K562 (cell line): ENCODE measurements at regions not wholly inside any gene's neighbourhood (a gene's known extent, or its start where the extent isn't known, plus 50 kb on each side); places are given as distances from the start of the nearest gene placed in this dataset.

Source experiments
- ATAC-seq: fragments of 200-7000 bp; cut with Tn5 transposase; 3 replicates; pipeline ENCODE4 v1.9.1; 2020; ENCODE audit warnings: moderate library complexity
- BruUV-seq: library from RNA; stranded (reverse); fragments of 400-500 nt; replicated peaks from 2 replicates; lab custom pipeline; 2021; lab: Mats Ljungman, UMichigan
- CTCF ChIA-PET: fragments of 300-600 bp; formaldehyde crosslinking; extraction: SDS; loops from one replicate; lab custom pipeline; 2021; ENCODE audit warnings: low intra/inter-chr PET ratio; lab: Yijun Ruan, JAX
- POLR2A ChIA-PET: fragments of 300-600, 350-650 bp; sonication (Branson Sonifier 250); formaldehyde crosslinking; extraction: SDS; loops from one replicate; lab custom pipeline; 2021; ENCODE audit warnings: antibody characterized with exemption, inconsistent platforms; lab: Yijun Ruan, JAX
- DNase-seq, 4 experiments: peaks; one replicate each; pipeline versions ENCODE4 v3.0.0 to v3.0.0-alpha.2; 2011 to 2018; ENCODE audit warnings: low spot score in 3 of 4, mixed read lengths in 3 of 4; ENCODE audit errors: extremely low read depth in 1 of 4
- FAIRE-seq: peaks from 2 replicates; lab custom pipeline; 2011; peaks lifted over from hg19 to GRCh38; lab: Jason Lieb, UNC
- H2AFZ ChIP-seq: 2 replicates; pipeline ENCODE4 v1.6.0; 2011; ENCODE audit warnings: low read depth, low read length, control low read depth, inconsistent platforms
- H3K27ac ChIP-seq: fragments of 200-600 bp; 3 replicates; pipeline ENCODE4 v1.8.0; 2011; ENCODE audit warnings: low read depth, mild to moderate bottlenecking, control low read depth, inconsistent platforms, low read length, moderate library complexity, mixed read lengths; ENCODE audit errors: extremely low read depth
- H3K27me3 ChIP-seq, 2 experiments: fragments of 300-600 bp in 1 of 2; 2 replicates in 1 of 2; 3 replicates in 1 of 2; pipeline versions ENCODE4 v1.6.0 to v1.8.0; 2011; ENCODE audit warnings: inconsistent platforms in 2 of 2, low read length in 2 of 2, mild to moderate bottlenecking in 1 of 2, mixed read lengths in 1 of 2, moderate library complexity in 1 of 2; ENCODE audit not compliant: control insufficient read depth in 2 of 2, insufficient read depth in 2 of 2
- H3K36me3 ChIP-seq: fragments of 300-600 bp; 3 replicates; pipeline ENCODE4 v1.8.0; 2011; ENCODE audit warnings: mild to moderate bottlenecking, low read length, inconsistent platforms; ENCODE audit not compliant: control insufficient read depth, insufficient read depth
- H3K4me1 ChIP-seq, 2 experiments: fragments of 200-600 bp in 1 of 2; replicated peaks in 1 of 2; 2 replicates in 1 of 2; 3 replicates in 1 of 2; pipeline versions ENCODE4 v1.5.1 to v1.8.0; 2011; ENCODE audit warnings: inconsistent platforms in 2 of 2, low read length in 2 of 2, mild to moderate bottlenecking in 1 of 2, mixed read lengths in 1 of 2, moderate library complexity in 1 of 2; ENCODE audit not compliant: control insufficient read depth in 2 of 2, insufficient read depth in 2 of 2
- H3K4me2 ChIP-seq: 2 replicates; pipeline ENCODE4 v1.6.1; 2011; ENCODE audit warnings: low read length, control low read depth, inconsistent platforms, mixed read lengths; ENCODE audit not compliant: insufficient read depth
- H3K4me3 ChIP-seq: fragments of 200-600 bp; sonication (generic), shearing (Covaris generic); 2 replicates; pipeline ENCODE4 v1.5.1; 2016; ENCODE audit warnings: control low read depth, inconsistent platforms
- H3K79me2 ChIP-seq: fragments of 200-600 bp; 3 replicates; pipeline ENCODE4 v1.8.0; 2011; ENCODE audit warnings: low read length, inconsistent platforms; ENCODE audit not compliant: control insufficient read depth, insufficient read depth
- H3K9ac ChIP-seq, 2 experiments: 2 replicates each; pipeline versions ENCODE4 v1.6.0 to v1.6.1; 2011; ENCODE audit warnings: low read depth in 2 of 2, low read length in 2 of 2, control low read depth in 1 of 2, inconsistent platforms in 1 of 2, mild to moderate bottlenecking in 1 of 2, mixed read lengths in 1 of 2; ENCODE audit not compliant: insufficient read depth in 1 of 2
- H3K9me1 ChIP-seq: one replicate; pipeline ENCODE4 v1.6.0; 2011; ENCODE audit warnings: inconsistent platforms, mild to moderate bottlenecking, low read length, moderate library complexity; ENCODE audit not compliant: control insufficient read depth, insufficient read depth
- H3K9me3 ChIP-seq: replicated peaks from 2 replicates; pipeline ENCODE4 v1.5.1; 2011; ENCODE audit warnings: low read depth, low read length, inconsistent platforms; ENCODE audit not compliant: control insufficient read depth, insufficient read depth
- H4K20me1 ChIP-seq: replicated peaks from 2 replicates; pipeline ENCODE4 v1.6.1; 2011; ENCODE audit warnings: low read length, inconsistent platforms, mixed read lengths; ENCODE audit not compliant: control insufficient read depth, insufficient read depth
- BDP1 ChIP-seq: IDR thresholded peaks from 3 replicates; pipeline ENCODE4 v1.6.1; 2011; ENCODE audit not compliant: insufficient read length, insufficient read depth
- C11orf30 ChIP-seq: fragments of 450-650 bp; IDR thresholded peaks from 2 replicates; pipeline ENCODE4 v1.6.1; 2016; ENCODE audit warnings: low read depth, mild to moderate bottlenecking
- CSDE1 ChIP-seq, 2 experiments: fragments of 450-650 bp; IDR thresholded peaks; 2 replicates each; pipeline ENCODE4 v1.6.1; 2016; ENCODE audit warnings: mild to moderate bottlenecking in 1 of 2
- FOXA3 ChIP-seq, 2 experiments: fragments of 450-650 bp in 1 of 2; sonication (generic) in 1 of 2; formaldehyde crosslinking; IDR thresholded peaks in 1 of 2; conservative IDR thresholded peaks in 1 of 2; 2 replicates each; pipeline versions ENCODE4 v1.4.0 to v1.8.0; 2020 to 2022; ENCODE audit warnings: mild to moderate bottlenecking in 2 of 2, missing genetic modification reagents in 1 of 2
- FUS ChIP-seq: fragments of 200-400 bp; formaldehyde crosslinking; optimal IDR thresholded peaks from 2 replicates; pipeline ENCODE3; 2017; ENCODE audit warnings: low read depth, low read length
- MAFG ChIP-seq: fragments of 450-650 bp; conservative IDR thresholded peaks from 2 replicates; pipeline ENCODE4 v1.6.1; 2016; ENCODE audit warnings: missing genetic modification characterization, missing compliant biosample characterization
- MAFK ChIP-seq: IDR thresholded peaks from 2 replicates; pipeline ENCODE4 v1.6.1; 2011; ENCODE audit warnings: low read length, improper control_type of control experiment
- MCM7 ChIP-seq, 2 experiments: fragments of 450-650 bp; IDR thresholded peaks; 2 replicates each; pipeline ENCODE4 v1.6.1; 2016 to 2018
- NFIX ChIP-seq: fragments of 250-450 bp; sonication (Bioruptor Pico); IDR thresholded peaks from 2 replicates; pipeline ENCODE4 v1.4.0; 2020; ENCODE audit warnings: low read depth, mild to moderate bottlenecking, moderate library complexity
- NR4A1 ChIP-seq, 2 experiments: fragments of 250-450 bp in 1 of 2; fragments of 450-650 bp in 1 of 2; sonication (Bioruptor Pico) in 1 of 2; IDR thresholded peaks; 2 replicates each; pipeline versions ENCODE4 v1.4.0 to v1.6.1; 2016 to 2020; ENCODE audit warnings: mild to moderate bottlenecking in 2 of 2, missing compliant biosample characterization in 1 of 2, missing genetic modification characterization in 1 of 2, moderate library complexity in 1 of 2
- NRF1 ChIP-seq, 2 experiments: fragments of 450-650 bp; IDR thresholded peaks in 1 of 2; conservative IDR thresholded peaks in 1 of 2; 2 replicates each; pipeline ENCODE4 v1.6.1; 2014; ENCODE audit warnings: mild to moderate bottlenecking in 2 of 2
- PPARD ChIP-seq: fragments of 250-450 bp; sonication (Bioruptor Pico); IDR thresholded peaks from 2 replicates; pipeline ENCODE4 v1.8.0; 2022; ENCODE audit warnings: inconsistent platforms, mild to moderate bottlenecking, moderate library complexity
- PURB ChIP-seq: sonication (generic); formaldehyde crosslinking; IDR thresholded peaks from 2 replicates; pipeline ENCODE4 v1.9.0; 2021; ENCODE audit warnings: low read depth, mild to moderate bottlenecking, missing genetic modification reagents
- TAF9B ChIP-seq: fragments of 450-650 bp; IDR thresholded peaks from 2 replicates; pipeline ENCODE4 v1.6.1; 2018; ENCODE audit warnings: mild to moderate bottlenecking; ENCODE audit not compliant: partially characterized antibody
- ZC3H11A ChIP-seq: IDR thresholded peaks from 2 replicates; pipeline ENCODE4 v1.6.1; 2012; ENCODE audit warnings: low read depth, low read length, improper control_type of control experiment
- ZNF584 ChIP-seq: fragments of 200-800 bp; sonication (Bioruptor generic); IDR thresholded peaks from 2 replicates; pipeline ENCODE4 v1.6.1; 2016; ENCODE audit warnings: low read depth, mild to moderate bottlenecking, missing genetic modification characterization, missing compliant biosample characterization
- WGBS: fragments of 100-300 bp; shearing (Covaris generic); methylation state at CpG from one replicate; pipeline ENCODE4 v1.1.6; 2016; ENCODE audit warnings: low coverage, mixed read lengths; ENCODE audit not compliant: insufficient coverage; ENCODE audit errors: missing lambda C conversion rate; 5-methylcytosine and 5-hydroxymethylcytosine counted together
- in situ Hi-C: fragments of 300-500 bp; cut with MboI; formaldehyde crosslinking; loops from 4 replicates; pipeline ENCODE4 v1.15.0; 2018; ENCODE audit warnings: inconsistent platforms, mixed read lengths
- intact Hi-C: fragments of 100-400 bp; cut with micrococcal nuclease; formaldehyde crosslinking; loops from 2 replicates; pipeline ENCODE4 v1.14.2; 2022
- TF ChIP-seq, protein P1 (sequence below): fragments of 200-800 bp; sonication (Bioruptor generic); IDR thresholded peaks from 2 replicates; pipeline ENCODE4 v1.6.1; 2017; ENCODE audit warnings: missing genetic modification characterization, missing compliant biosample characterization
- TF ChIP-seq, protein P2 (sequence below): fragments of 450-650 bp; IDR thresholded peaks from 2 replicates; pipeline ENCODE4 v1.6.1; 2016; ENCODE audit warnings: borderline replicate concordance
- TF ChIP-seq, protein P3 (sequence below): fragments of 450-650 bp; IDR thresholded peaks from 2 replicates; pipeline ENCODE4 v1.6.1; 2014; ENCODE audit warnings: low read depth, mild to moderate bottlenecking, moderate library complexity, borderline replicate concordance

DNA sequence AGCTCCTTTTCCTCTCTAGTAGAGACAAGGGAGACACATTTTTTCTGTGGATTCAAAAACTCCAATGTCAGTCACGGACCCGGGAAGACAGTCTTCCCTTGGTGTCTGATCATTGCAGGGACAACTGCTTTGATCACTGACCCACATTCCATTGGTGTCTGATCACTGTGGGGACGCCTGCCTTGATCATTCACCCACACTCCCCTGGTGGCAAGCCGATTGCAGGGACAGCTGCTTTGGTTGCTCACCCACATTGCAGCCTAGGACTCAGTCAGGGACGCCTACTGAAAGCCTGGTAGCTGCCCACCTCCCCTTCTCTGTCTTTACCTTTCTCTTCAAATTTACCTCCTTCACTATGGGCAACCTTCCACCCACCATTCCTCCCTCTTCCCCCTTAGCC is 206.6 kb upstream of the DUSP10 start:
- FAIRE-seq (no peak), DNase-seq (no peak), ATAC-seq (no peak)
- Histone ChIP-seq H3K27ac (no peak overlapping the region), H2AFZ (no peak overlapping the region), H3K9me1 (no peaks in the 10 kb centered on the region), H3K4me2 (no peak overlapping the region), H4K20me1 (no peaks in the 10 kb centered on the region), H3K4me1 (no peaks in the 10 kb centered on the region), H3K36me3 (no peaks in the 10 kb centered on the region), H3K79me2 (no peaks in the 10 kb centered on the region), H3K9me3 (peaks cover 11% of the 10 kb centered on the region), H3K9ac (no peak overlapping the region), H3K27me3 (no peaks in the 10 kb centered on the region), H3K4me3 (no peak overlapping the region)
- intact Hi-C loops, result no loop called here
- CTCF ChIA-PET, result no interaction called here
- in situ Hi-C loops, result no loop called here
- WGBS, result 7% methylated on average over 5 of the region's 5 CpGs
- POLR2A ChIA-PET, result no interaction called here
- BruUV-seq, result no TSS peak
- TF ChIP-seq CSDE1 (IDR thresholded peaks at IDR 0.05) (no peak), NFIX (no peak), NRF1 (conservative IDR thresholded peaks at IDR 0.05 in 1 of 2, IDR thresholded peaks at IDR 0.05 in 1 of 2) (no peak), PPARD (CRISPR knock-in tag) (no peak), PURB (CRISPR knock-in tag) (no peak), FOXA3 (CRISPR knock-in tag; conservative IDR thresholded peaks at IDR 0.05 in 1 of 2, IDR thresholded peaks at IDR 0.05 in 1 of 2) (no peak), BDP1 (no peak), ZC3H11A (no peak), NR4A1 (CRISPR knock-in tag; IDR thresholded peaks at IDR 0.05) (no peak), NR4A1 (tag; IDR thresholded peaks at IDR 0.05) (no peak), TAF9B (no peak), C11orf30 (no peak), ZNF584 (CRISPR knock-in tag) (no peak), MCM7 (IDR thresholded peaks at IDR 0.05) (no peak), MAFK (no peak), MAFG (tag) (no peak), FUS (no peak)
- TF ChIP-seq, protein P1, sequence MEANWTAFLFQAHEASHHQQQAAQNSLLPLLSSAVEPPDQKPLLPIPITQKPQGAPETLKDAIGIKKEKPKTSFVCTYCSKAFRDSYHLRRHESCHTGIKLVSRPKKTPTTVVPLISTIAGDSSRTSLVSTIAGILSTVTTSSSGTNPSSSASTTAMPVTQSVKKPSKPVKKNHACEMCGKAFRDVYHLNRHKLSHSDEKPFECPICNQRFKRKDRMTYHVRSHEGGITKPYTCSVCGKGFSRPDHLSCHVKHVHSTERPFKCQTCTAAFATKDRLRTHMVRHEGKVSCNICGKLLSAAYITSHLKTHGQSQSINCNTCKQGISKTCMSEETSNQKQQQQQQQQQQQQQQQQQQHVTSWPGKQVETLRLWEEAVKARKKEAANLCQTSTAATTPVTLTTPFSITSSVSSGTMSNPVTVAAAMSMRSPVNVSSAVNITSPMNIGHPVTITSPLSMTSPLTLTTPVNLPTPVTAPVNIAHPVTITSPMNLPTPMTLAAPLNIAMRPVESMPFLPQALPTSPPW (CRISPR knock-in tag), result no peak
- TF ChIP-seq, protein P2, sequence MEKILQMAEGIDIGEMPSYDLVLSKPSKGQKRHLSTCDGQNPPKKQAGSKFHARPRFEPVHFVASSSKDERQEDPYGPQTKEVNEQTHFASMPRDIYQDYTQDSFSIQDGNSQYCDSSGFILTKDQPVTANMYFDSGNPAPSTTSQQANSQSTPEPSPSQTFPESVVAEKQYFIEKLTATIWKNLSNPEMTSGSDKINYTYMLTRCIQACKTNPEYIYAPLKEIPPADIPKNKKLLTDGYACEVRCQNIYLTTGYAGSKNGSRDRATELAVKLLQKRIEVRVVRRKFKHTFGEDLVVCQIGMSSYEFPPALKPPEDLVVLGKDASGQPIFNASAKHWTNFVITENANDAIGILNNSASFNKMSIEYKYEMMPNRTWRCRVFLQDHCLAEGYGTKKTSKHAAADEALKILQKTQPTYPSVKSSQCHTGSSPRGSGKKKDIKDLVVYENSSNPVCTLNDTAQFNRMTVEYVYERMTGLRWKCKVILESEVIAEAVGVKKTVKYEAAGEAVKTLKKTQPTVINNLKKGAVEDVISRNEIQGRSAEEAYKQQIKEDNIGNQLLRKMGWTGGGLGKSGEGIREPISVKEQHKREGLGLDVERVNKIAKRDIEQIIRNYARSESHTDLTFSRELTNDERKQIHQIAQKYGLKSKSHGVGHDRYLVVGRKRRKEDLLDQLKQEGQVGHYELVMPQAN, result no peak
- TF ChIP-seq, protein P3, sequence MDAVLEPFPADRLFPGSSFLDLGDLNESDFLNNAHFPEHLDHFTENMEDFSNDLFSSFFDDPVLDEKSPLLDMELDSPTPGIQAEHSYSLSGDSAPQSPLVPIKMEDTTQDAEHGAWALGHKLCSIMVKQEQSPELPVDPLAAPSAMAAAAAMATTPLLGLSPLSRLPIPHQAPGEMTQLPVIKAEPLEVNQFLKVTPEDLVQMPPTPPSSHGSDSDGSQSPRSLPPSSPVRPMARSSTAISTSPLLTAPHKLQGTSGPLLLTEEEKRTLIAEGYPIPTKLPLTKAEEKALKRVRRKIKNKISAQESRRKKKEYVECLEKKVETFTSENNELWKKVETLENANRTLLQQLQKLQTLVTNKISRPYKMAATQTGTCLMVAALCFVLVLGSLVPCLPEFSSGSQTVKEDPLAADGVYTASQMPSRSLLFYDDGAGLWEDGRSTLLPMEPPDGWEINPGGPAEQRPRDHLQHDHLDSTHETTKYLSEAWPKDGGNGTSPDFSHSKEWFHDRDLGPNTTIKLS, result no peak
